ENCODE measurements at regions not wholly inside any gene's neighbourhood (a gene's known extent, or its start where the extent isn't known, plus 50 kb on each side); places are given as distances from the start of the nearest gene placed in this dataset.

DNA sequence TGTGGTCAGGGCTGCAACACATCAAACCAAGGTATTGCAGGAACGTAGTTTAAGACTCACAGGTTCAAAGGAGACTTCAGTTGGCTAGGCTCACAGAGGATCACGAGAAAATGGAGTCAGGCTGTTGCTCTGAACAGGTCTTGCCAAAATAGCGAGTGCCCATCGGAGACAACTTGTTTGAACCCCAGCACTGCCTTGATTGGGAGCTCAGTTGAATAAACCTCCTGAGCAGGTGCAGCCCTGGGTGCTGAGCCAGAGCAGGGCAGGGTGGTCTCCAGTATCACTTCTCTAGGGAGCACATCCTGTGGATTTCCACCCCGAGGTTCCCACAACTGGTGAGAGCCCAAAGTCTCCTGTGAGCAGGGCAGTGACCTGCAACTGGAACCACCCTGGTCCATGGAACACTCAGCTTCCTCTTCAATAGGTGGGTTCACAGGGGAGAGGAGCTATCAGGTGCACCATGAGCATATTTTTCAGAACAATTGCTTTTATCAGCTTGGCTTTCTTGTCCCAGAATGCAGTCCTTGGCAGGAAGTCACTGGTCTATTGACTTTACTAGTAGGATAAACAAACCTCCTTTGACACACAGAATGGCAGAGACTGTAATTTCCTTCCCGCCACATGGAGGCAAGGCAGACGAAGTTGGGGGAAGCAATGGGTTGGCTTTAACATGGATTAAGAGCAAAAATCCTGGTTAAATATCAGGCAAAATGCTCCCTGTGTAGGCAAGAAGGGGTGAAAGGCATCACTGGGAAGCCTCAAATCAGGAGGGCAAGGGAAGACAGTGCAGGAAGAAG is 267.7 kb upstream of the FOXQ1 start:
- TF ChIP-seq E2F1 (CRISPR knock-in tag; IDR thresholded peaks at IDR 0.05) (no peak), ETV6 (CRISPR knock-in tag; IDR thresholded peaks at IDR 0.05) (no peak), USF2 (CRISPR knock-in tag; IDR thresholded peaks at IDR 0.05) (no peak), CTCF (IDR thresholded peaks at IDR 0.05) (no peak), GRHL2 (CRISPR knock-in tag; IDR thresholded peaks at IDR 0.05; ENCODE audit: insufficient replicate concordance, severe bottlenecking) (no peak), SMAD3 (CRISPR knock-in tag; IDR thresholded peaks at IDR 0.05; ENCODE audit: borderline replicate concordance) (no peak), TCF7 (CRISPR knock-in tag; IDR thresholded peaks at IDR 0.05; ENCODE audit: low read depth) (no peak)
